Fibroblast of lung (primary cell): ENCODE measurements at regions not wholly inside any gene's neighbourhood (a gene's known extent, or its start where the extent isn't known, plus 50 kb on each side); places are given as distances from the start of the nearest gene placed in this dataset.

Experiments used
- CTCF ChIP-seq, 2 donors: IDR thresholded peaks in 1 of 2; conservative IDR thresholded peaks in 1 of 2; 1 replicate in 1 of 2; 2 replicates in 1 of 2; pipeline ENCODE4 v1.5.1; 2011 to 2012; ENCODE audit warnings: low read length in 2 of 2, control low read depth in 1 of 2, inconsistent platforms in 1 of 2, low read depth in 1 of 2, mild to moderate bottlenecking in 1 of 2
- EZH2 ChIP-seq: IDR thresholded peaks from 2 replicates; pipeline ENCODE4 v1.5.1; 2012; ENCODE audit warnings: low read length, control low read depth, mild to moderate bottlenecking; ENCODE audit errors: missing control alignments

GRCh38 chr5:2013301-2014057 lies 130.8 kb upstream of the IRX4 start:
- TF ChIP-seq CTCF (conservative IDR thresholded peaks at IDR 0.05 in 1 of 2, IDR thresholded peaks at IDR 0.05 in 1 of 2; ENCODE audit: low read depth in 1 of 2, low read length in 2 of 2) = no peak
- TF ChIP-seq EZH2 = no peak
